Astrocyte of the cerebellum (primary cell): ENCODE measurements at regions not wholly inside any gene's neighbourhood (a gene's known extent, or its start where the extent isn't known, plus 50 kb on each side); places are given as distances from the start of the nearest gene placed in this dataset.
A peak's percentile ranks its signal among the peaks of the same experiment; 100 is the strongest.
"Not testable (repeated sequence)": the region's sequence is repeated elsewhere in the genome, so short reads cannot be mapped to it uniquely, and the experiment has no call there.

ENCODE experiments used
- DNase-seq: peaks from one replicate; pipeline ENCODE4 v3.0.0-alpha.2; 2011; ENCODE audit warnings: low read depth
- H3K4me3 ChIP-seq: 2 replicates; pipeline ENCODE4 v1.5.1; 2011; ENCODE audit warnings: mild to moderate bottlenecking, low read depth, low read length, moderate library complexity
- CTCF ChIP-seq: IDR thresholded peaks from 2 replicates; pipeline ENCODE4 v1.5.1; 2012; ENCODE audit warnings: low read length, low read depth, moderate library complexity, mild to moderate bottlenecking; ENCODE audit errors: missing control alignments
- in situ Hi-C: cut with HindIII; loops from 2 replicates; pipeline ENCODE4 v1.10.0; 2017; ENCODE audit warnings: low sequenced_read_pairs

DNA sequence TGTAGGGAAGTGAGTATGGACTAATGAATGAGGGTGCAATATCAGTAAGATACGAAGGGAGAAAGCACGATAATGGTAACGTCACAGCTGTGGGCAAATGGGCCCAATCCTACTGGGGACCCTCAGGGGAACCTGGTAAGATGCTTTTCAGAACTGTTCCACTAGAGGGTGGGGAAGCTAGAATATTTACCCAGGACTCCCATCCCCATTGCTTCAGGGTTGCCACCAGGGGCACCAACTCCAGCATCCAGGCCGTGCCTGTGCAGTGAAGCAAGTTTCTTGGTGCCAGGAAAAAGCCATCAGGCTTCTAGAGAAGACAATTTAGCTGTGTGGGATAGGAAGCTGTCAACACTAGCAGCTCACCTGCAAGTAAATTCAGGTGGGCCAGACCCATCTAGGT, 409.3 kb downstream of the AGTPBP1 start:
- no peak for DNase-seq
- TF ChIP-seq CTCF = peak; percentile 53
- no peak overlapping the region for H3K4me3 ChIP-seq
- in situ Hi-C loops = no loop called here

GRCh38 chr9:85331626-85332025, 410.1 kb downstream of the AGTPBP1 start:
- no peak for TF ChIP-seq CTCF

DNA sequence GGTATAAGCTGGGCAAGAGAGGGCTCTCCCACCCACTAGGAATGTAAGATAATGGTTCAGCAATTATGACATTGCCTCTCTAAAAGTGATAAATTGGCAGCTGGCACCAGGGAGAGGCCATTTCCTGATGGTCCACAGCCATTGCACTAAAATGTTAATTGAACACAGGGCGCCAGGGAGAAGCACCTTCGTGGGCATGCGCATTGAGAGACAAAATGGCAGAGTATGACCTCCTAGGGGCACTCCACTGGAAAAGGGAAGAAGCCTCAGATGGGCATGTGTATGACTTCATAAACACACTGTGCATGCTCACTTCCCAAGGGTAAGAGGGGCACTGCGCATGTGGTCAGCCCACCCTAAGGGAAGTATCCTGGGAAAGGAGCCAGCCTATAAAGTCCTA, 419.2 kb downstream of the AGTPBP1 start:
- no peak overlapping the region for H3K4me3 ChIP-seq
- in situ Hi-C loops = no loop called here
- no peak for DNase-seq
- TF ChIP-seq CTCF = no peak

More at GRCh38 chr9:85331626-85332025, 410.1 kb downstream of the AGTPBP1 start:
- DNase-seq = no peak
- in situ Hi-C loops = no loop called here
- no peak overlapping the region for H3K4me3 ChIP-seq

- TF ChIP-seq CTCF = no peak
- H3K4me3 ChIP-seq = no peak overlapping the region
- in situ Hi-C loops = no loop called here
Observed at GRCh38 chr9:85321561-85321960, 420.2 kb downstream of the AGTPBP1 start.

GRCh38 chr9:85319936-85320656, 421.7 kb downstream of the AGTPBP1 start:
- no peak overlapping the region for H3K4me3 ChIP-seq
- no peak for TF ChIP-seq CTCF
- in situ Hi-C loops = no loop called here
- no peak for DNase-seq

More at GRCh38 chr9:85321561-85321960, 420.2 kb downstream of the AGTPBP1 start:
- DNase-seq = no peak

GRCh38 chr9:85315535-85315934, 426.2 kb downstream of the AGTPBP1 start:
- DNase-seq, H3K4me3 ChIP-seq, in situ Hi-C loops: not testable (repeated sequence)

GRCh38 chr9:85310573-85310972, 431.2 kb downstream of the AGTPBP1 start:
- in situ Hi-C loops = no loop called here
- no peak overlapping the region for H3K4me3 ChIP-seq

More at GRCh38 chr9:85310573-85310972, 431.2 kb downstream of the AGTPBP1 start:
- DNase-seq = no peak
- no peak for TF ChIP-seq CTCF
